GM12875 (cell line): ENCODE measurements at regions not wholly inside any gene's neighbourhood (a gene's known extent, or its start where the extent isn't known, plus 50 kb on each side); places are given as distances from the start of the nearest gene placed in this dataset.

Experiments used
- H3K4me3 ChIP-seq: one replicate; pipeline ENCODE4 v1.5.1; 2011; ENCODE audit warnings: low read depth, low read length, control low read depth
- CTCF ChIP-seq: IDR thresholded peaks from 2 replicates; pipeline ENCODE4 v1.5.1; 2011; ENCODE audit warnings: low read depth, mild to moderate bottlenecking, control low read depth, inconsistent platforms, low read length, moderate library complexity, borderline replicate concordance; ENCODE audit not compliant: insufficient read depth

- TF ChIP-seq CTCF: no peak
- H3K4me3 ChIP-seq: no peak overlapping the region
Measured at GRCh38 chr2:240293557-240294461, 141.7 kb upstream of the GPC1 start.

- no peak overlapping the region for H3K4me3 ChIP-seq
- no peak for TF ChIP-seq CTCF
Measured at GRCh38 chr2:240294514-240294913, 140.9 kb upstream of the GPC1 start.

- no peak for TF ChIP-seq CTCF
- no peak overlapping the region for H3K4me3 ChIP-seq
Measured at GRCh38 chr2:240295256-240296103, 140.0 kb upstream of the GPC1 start.

GRCh38 chr2:240296104-240296406 is 139.4 kb upstream of the GPC1 start:
- H3K4me3 ChIP-seq: no peak overlapping the region

GRCh38 chr2:240296476-240297255 is 138.8 kb upstream of the GPC1 start:
- TF ChIP-seq CTCF: no peak
- H3K4me3 ChIP-seq: no peak overlapping the region

More at GRCh38 chr2:240296104-240296406, 139.4 kb upstream of the GPC1 start:
- no peak for TF ChIP-seq CTCF

- H3K4me3 ChIP-seq: no peak overlapping the region
- TF ChIP-seq CTCF: no peak
Measured at GRCh38 chr2:240297256-240298116, 138.0 kb upstream of the GPC1 start.
